ENCODE measurements at regions not wholly inside any gene's neighbourhood (a gene's known extent, or its start where the extent isn't known, plus 50 kb on each side); places are given as distances from the start of the nearest gene placed in this dataset.
A peak's percentile ranks its signal among the peaks of the same experiment; 100 is the strongest.
"Not testable (repeated sequence)": the region's sequence is repeated elsewhere in the genome, so short reads cannot be mapped to it uniquely, and the experiment has no call there.

DNA sequence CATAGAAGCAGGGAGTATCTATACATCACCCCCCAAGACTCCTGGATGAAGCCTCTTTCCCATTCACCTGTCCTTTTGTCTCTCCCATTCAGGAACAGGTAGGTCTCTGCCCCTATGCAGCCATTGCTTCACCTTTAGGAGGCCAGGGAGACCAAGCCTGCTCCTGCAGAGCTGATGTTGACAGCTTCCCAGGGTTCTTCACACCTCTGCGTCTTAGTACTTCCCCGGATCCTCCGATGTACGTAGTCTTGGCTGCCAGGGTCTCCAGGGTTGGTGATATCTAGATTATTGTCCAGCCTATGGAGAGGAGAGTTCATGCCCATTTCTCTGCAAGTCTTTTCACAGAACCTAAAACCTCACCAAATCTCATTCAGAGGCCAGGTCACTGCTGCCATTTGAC is 365.7 kb upstream of the KLF6 start:
- Histone ChIP-seq H3K9me2 (replicated peaks; ENCODE audit: low read length) (no peaks in the 10 kb centered on the region), H3K4me2 (ENCODE audit: low read length) (no peak overlapping the region), H3K27ac (ENCODE audit: low read length) (no peak overlapping the region), H3K4me3 (ENCODE audit: low read length) (no peak overlapping the region), H3K36me3 (ENCODE audit: low read depth, low read length) (no peaks in the 10 kb centered on the region), H3K4me1 (ENCODE audit: insufficient read depth, low read length) (no peaks in the 10 kb centered on the region), H3K79me2 (ENCODE audit: low read length) (no peaks in the 10 kb centered on the region), H3F3A (ENCODE audit: low read length, unreplicated experiment) (no peaks in the 10 kb centered on the region), H4K20me1 (ENCODE audit: low read length) (no peaks in the 10 kb centered on the region), H3K9ac (ENCODE audit: low read length) (no peak overlapping the region), H3K27me3 (ENCODE audit: low read length) (no peaks in the 10 kb centered on the region), H3K9me3 (ENCODE audit: low read length) (no peaks in the 10 kb centered on the region), H2AFZ (ENCODE audit: low read length) (no peak overlapping the region)
- CTCF ChIA-PET: no interaction called here
- intact Hi-C loops (cut with micrococcal nuclease): no loop called here
- BruUV-seq (replicated peaks): no TSS peak
- DNase-seq (no peak), ATAC-seq (no peak)
- TF ChIP-seq, protein P1, sequence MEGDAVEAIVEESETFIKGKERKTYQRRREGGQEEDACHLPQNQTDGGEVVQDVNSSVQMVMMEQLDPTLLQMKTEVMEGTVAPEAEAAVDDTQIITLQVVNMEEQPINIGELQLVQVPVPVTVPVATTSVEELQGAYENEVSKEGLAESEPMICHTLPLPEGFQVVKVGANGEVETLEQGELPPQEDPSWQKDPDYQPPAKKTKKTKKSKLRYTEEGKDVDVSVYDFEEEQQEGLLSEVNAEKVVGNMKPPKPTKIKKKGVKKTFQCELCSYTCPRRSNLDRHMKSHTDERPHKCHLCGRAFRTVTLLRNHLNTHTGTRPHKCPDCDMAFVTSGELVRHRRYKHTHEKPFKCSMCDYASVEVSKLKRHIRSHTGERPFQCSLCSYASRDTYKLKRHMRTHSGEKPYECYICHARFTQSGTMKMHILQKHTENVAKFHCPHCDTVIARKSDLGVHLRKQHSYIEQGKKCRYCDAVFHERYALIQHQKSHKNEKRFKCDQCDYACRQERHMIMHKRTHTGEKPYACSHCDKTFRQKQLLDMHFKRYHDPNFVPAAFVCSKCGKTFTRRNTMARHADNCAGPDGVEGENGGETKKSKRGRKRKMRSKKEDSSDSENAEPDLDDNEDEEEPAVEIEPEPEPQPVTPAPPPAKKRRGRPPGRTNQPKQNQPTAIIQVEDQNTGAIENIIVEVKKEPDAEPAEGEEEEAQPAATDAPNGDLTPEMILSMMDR (conservative IDR thresholded peaks at IDR 0.05; ENCODE audit: low read depth, low read length): no peak
- POLR2A ChIA-PET (ENCODE audit: unreplicated experiment): no interaction called here

DNA sequence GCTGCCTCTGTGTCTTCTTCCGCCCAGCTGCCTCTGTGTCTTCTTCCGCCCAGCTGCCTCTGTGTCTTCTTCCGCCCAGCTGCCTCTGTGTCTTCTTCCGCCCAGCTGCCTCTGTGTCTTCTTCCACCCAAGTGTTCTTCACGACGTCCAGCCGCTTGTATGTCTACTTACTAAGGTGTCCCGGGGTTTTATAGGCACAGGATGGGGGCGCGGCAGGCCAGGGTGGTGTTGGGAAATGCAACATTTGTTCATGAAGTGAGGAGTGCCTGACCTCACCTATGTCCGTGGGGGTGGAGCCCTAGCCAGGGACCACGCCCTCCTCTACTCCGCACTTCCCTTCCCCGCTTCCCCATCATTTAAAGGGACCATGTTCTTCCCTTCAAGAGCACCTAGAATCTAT is 364.5 kb upstream of the KLF6 start:
- ATAC-seq; H3F3A ChIP-seq (ENCODE audit: low read length, unreplicated experiment); H4K20me1 ChIP-seq (ENCODE audit: low read length); intact Hi-C loops (cut with micrococcal nuclease); H3K79me2 ChIP-seq (ENCODE audit: low read length); POLR2A ChIA-PET (ENCODE audit: unreplicated experiment); H3K9me3 ChIP-seq (ENCODE audit: low read length); H3K27ac ChIP-seq (ENCODE audit: low read length); BruUV-seq (replicated peaks); H3K4me1 ChIP-seq (ENCODE audit: insufficient read depth, low read length); H3K4me3 ChIP-seq (ENCODE audit: low read length); H3K27me3 ChIP-seq (ENCODE audit: low read length); H3K36me3 ChIP-seq (ENCODE audit: low read depth, low read length); DNase-seq; H3K9ac ChIP-seq (ENCODE audit: low read length); H3K9me2 ChIP-seq (replicated peaks; ENCODE audit: low read length); H2AFZ ChIP-seq (ENCODE audit: low read length); CTCF ChIA-PET; H3K4me2 ChIP-seq (ENCODE audit: low read length): not testable (repeated sequence)

DNA sequence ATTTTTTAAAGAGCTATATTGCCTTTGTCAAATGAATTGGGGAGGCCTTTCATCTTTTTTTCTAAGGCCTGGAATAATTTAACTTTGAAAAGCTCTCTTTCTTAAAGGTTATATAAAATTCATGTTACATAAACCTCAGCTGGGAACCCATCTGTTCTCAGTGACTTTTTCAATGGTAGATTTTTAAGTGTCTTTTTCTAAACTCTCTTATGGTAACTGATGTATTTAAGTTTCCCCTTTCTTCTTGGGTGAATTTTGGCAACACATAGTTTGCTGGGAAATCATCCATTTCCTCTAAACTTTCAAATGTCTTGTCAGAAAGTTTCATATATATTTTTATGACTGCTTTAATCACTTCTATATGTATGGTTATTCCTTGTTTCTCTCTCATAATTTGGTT is 362.2 kb upstream of the KLF6 start:
- POLR2A ChIA-PET (ENCODE audit: unreplicated experiment): no interaction called here
- Histone ChIP-seq H3K9ac (ENCODE audit: low read length) (no peak overlapping the region), H3K27me3 (ENCODE audit: low read length) (no peaks in the 10 kb centered on the region), H3K4me1 (ENCODE audit: insufficient read depth, low read length) (peaks cover 4% of the 10 kb centered on the region; the same call in 1 of the 2 replicates), H3K79me2 (ENCODE audit: low read length) (no peaks in the 10 kb centered on the region), H3K4me3 (ENCODE audit: low read length) (no peak overlapping the region), H3K36me3 (ENCODE audit: low read depth, low read length) (no peaks in the 10 kb centered on the region), H4K20me1 (ENCODE audit: low read length) (no peaks in the 10 kb centered on the region), H3K9me3 (ENCODE audit: low read length) (no peaks in the 10 kb centered on the region), H3K9me2 (replicated peaks; ENCODE audit: low read length) (no peaks in the 10 kb centered on the region), H2AFZ (ENCODE audit: low read length) (no peak overlapping the region), H3F3A (ENCODE audit: low read length, unreplicated experiment) (no peaks in the 10 kb centered on the region), H3K4me2 (ENCODE audit: low read length) (no peak overlapping the region), H3K27ac (ENCODE audit: low read length) (no peak overlapping the region)
- intact Hi-C loops (cut with micrococcal nuclease): no loop called here
- TF ChIP-seq EZH2 (IDR thresholded peaks at IDR 0.05; ENCODE audit: low read length, unreplicated experiment): no peak
- CTCF ChIA-PET: no interaction called here
- DNase-seq: no peak
- no TSS peak for BruUV-seq (replicated peaks)
- no peak for ATAC-seq

DNA sequence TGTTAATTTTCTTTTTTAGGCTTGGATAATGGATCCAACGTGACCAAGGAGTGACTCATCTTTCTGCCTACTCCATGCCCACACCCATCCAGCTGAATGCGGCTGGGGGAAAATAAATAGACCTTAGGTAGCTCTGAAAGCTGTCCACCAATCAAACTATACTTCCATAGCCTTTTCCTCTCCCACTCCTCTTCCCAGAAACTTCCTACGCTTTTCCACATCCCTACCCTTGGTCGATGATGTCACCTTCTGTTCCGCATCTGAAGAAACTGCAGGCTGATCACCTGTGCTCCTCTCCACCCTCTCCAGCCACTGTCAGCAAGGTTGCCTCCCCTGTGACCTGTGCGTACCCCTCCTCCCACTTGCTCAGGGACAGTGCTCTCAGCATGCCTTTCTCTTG is 359.8 kb upstream of the KLF6 start:
- Histone ChIP-seq H3K9me2 (replicated peaks; ENCODE audit: low read length) (no peaks in the 10 kb centered on the region), H3K36me3 (ENCODE audit: low read depth, low read length) (no peaks in the 10 kb centered on the region), H4K20me1 (ENCODE audit: low read length) (no peaks in the 10 kb centered on the region), H3K4me3 (ENCODE audit: low read length) (no peak overlapping the region), H2AFZ (ENCODE audit: low read length) (no peak overlapping the region), H3F3A (ENCODE audit: low read length, unreplicated experiment) (no peaks in the 10 kb centered on the region), H3K4me1 (ENCODE audit: insufficient read depth, low read length) (peaks cover 4% of the 10 kb centered on the region; the same call in 1 of the 2 replicates), H3K4me2 (ENCODE audit: low read length) (no peak overlapping the region), H3K9me3 (ENCODE audit: low read length) (no peaks in the 10 kb centered on the region), H3K79me2 (ENCODE audit: low read length) (no peaks in the 10 kb centered on the region), H3K9ac (ENCODE audit: low read length) (no peak overlapping the region), H3K27me3 (ENCODE audit: low read length) (no peaks in the 10 kb centered on the region), H3K27ac (ENCODE audit: low read length) (no peak overlapping the region)
- ATAC-seq: peak; percentile 65
- intact Hi-C loops (cut with micrococcal nuclease): no loop called here
- ChIA-PET POLR2A (ENCODE audit: unreplicated experiment) (no interaction called here), CTCF (no interaction called here)
- peak; percentile 35 for DNase-seq
- BruUV-seq (replicated peaks): no TSS peak
- TF ChIP-seq, protein P1 (conservative IDR thresholded peaks at IDR 0.05; ENCODE audit: low read depth, low read length): no peak
- TF ChIP-seq EZH2phosphoT487 (IDR thresholded peaks at IDR 0.05; ENCODE audit: borderline replicate concordance, low read length): no peak
- no peak for TF ChIP-seq EZH2 (IDR thresholded peaks at IDR 0.05; ENCODE audit: low read length, unreplicated experiment)

Data from PC-3 (cell line).